H7 (cell line): ENCODE measurements at regions not wholly inside any gene's neighbourhood (a gene's known extent, or its start where the extent isn't known, plus 50 kb on each side); places are given as distances from the start of the nearest gene placed in this dataset.

Experiments
- DNase-seq: peaks from one replicate; pipeline ENCODE4 v3.0.0; 2012
- H3K27me3 ChIP-seq: 2 replicates; pipeline ENCODE4 v1.6.0; 2011; ENCODE audit warnings: mild to moderate bottlenecking, low read length; ENCODE audit not compliant: control insufficient read depth, insufficient read depth
- H3K36me3 ChIP-seq: replicated peaks from 2 replicates; pipeline ENCODE4 v1.5.1; 2011; ENCODE audit warnings: low read length; ENCODE audit not compliant: control insufficient read depth, insufficient read depth
- H3K4me3 ChIP-seq: 2 replicates; pipeline ENCODE4 v1.5.1; 2011; ENCODE audit warnings: low read depth, mild to moderate bottlenecking, control low read depth, low read length, moderate library complexity; ENCODE audit not compliant: insufficient read depth

GRCh38 chr3:104461431-104461830, 905.3 kb upstream of the ALCAM start:
- Histone ChIP-seq H3K36me3 (no peaks in the 10 kb centered on the region), H3K4me3 (no peak overlapping the region), H3K27me3 (no peaks in the 10 kb centered on the region)
- no peak for DNase-seq

GRCh38 chr3:104472221-104472620, 894.5 kb upstream of the ALCAM start:
- DNase-seq, result no peak
- Histone ChIP-seq H3K4me3 (no peak overlapping the region), H3K36me3 (no peaks in the 10 kb centered on the region), H3K27me3 (no peaks in the 10 kb centered on the region)

DNA sequence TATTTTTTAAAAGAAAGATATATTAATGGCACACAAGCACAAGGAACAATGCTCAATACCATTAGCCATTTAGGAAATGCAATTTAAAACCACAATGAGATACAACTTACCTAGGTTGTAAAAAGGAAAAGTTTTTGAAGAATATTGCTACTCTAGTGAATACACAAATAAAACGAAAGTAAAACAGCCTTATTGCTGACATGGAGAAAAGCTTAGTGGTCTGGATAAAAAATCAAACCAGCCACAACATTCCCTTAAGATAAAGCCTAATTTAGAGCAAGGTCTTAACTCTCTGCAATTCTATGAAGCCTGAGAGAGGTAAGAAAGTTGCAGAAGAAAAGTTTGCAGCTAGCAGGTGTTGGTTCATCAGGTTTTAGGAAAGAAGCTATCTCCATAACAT, 892.7 kb upstream of the ALCAM start:
- Histone ChIP-seq H3K4me3 (no peak overlapping the region), H3K27me3 (no peaks in the 10 kb centered on the region), H3K36me3 (no peaks in the 10 kb centered on the region)
- no peak for DNase-seq

DNA sequence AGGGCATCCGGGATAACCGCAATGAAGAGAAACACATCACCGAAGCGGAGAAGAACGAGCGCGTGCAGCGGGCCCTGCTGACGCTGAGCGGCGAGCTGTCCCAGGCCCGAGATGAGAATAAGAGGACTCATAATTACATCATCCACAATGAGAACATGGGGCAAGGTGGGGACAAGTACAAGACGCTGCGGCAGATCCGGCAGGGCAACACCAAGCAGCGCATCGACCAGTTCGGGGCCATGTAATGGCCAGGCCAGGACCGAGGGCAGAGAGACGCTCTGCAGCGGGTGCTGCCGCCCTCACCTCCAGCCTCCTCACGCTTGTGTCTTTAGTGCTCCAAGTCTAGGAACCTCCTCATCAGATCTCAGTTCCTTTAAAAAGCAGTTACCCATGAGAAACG, 863.7 kb upstream of the ALCAM start:
- no peak for DNase-seq
- Histone ChIP-seq H3K4me3 (no peak overlapping the region), H3K27me3 (no peaks in the 10 kb centered on the region), H3K36me3 (no peaks in the 10 kb centered on the region)

DNA sequence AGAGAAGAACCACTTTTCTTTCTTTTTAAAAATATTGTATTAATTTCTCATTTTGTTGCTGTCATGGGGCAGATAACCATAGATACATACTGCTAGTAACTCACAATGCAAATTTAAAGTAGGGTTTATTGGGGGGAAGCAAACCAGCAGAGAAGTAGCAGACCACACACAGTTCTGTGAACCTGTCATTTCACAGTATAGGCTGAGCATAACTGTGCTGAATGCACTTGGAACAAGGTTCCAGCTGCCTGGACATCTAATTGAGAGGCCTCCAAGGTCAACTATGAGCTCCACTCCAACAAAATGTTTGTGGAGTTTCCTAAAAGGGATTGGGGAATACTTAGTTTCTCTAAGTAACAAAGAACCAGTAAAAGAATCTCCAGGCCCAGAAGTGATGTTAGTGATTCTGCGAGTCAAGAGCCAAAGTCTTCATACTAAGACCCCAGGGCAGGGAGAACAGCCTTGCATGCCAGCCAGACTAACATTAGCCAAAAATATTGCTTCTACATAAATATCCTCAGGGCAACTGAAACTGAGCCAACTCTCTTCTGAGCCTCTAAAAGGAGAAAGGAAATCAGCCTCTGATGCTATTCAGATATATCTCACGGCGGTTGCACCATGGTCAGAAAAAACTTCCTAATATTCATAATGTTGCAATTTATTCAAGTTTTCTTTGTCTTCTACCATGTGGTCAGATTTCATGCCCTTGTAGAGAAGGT, 856.4 kb upstream of the ALCAM start:
- Histone ChIP-seq H3K27me3 (no peaks in the 10 kb centered on the region), H3K4me3 (no peak overlapping the region), H3K36me3 (no peaks in the 10 kb centered on the region)
- no peak for DNase-seq

GRCh38 chr3:104514371-104514770, 852.3 kb upstream of the ALCAM start:
- Histone ChIP-seq H3K36me3 (no peaks in the 10 kb centered on the region), H3K27me3 (no peaks in the 10 kb centered on the region)

DNA sequence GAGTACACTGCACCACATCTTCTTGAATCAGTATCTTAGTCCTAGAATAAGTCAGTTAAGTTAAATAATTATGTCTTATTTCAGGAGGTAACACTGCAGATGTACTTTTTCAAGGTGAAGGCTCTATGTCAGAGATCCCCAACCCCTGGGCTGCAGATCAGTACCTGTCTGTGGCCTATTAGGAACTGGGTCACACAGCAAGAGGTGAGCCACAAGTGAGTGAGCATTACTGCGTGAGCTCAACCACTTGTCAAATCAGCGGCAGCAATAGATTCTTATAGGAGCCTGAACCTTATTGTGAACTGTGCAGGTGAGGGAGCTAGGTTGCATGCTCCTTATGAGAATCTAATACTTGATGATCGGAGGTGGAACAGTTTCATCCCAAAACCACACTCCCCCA, 851.9 kb upstream of the ALCAM start:
- Histone ChIP-seq H3K27me3 (no peaks in the 10 kb centered on the region), H3K4me3 (no peak overlapping the region), H3K36me3 (no peaks in the 10 kb centered on the region)
- no peak for DNase-seq

More at GRCh38 chr3:104514371-104514770, 852.3 kb upstream of the ALCAM start:
- H3K4me3 ChIP-seq, result no peak overlapping the region
- DNase-seq, result no peak

DNA sequence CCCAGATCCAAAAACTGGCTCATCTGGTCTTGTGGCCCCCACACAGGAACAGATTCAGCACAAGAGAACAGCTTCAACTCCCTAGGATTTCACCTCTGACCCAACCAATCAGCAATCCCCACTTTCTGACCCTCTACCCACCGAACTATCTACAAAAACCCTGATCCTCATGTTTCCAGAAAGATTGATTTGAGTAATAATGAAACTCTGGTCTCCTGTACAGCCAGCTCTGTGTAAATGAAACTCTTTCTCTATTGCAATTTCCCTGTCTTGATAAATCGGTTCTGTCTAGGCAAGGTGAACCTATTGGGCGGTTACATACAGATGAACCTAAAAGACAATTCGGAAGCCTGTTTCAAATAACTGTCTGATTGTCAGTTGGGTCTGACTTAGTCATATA, 847.6 kb upstream of the ALCAM start:
- no peak for DNase-seq
- Histone ChIP-seq H3K4me3 (no peak overlapping the region), H3K27me3 (no peaks in the 10 kb centered on the region)

GRCh38 chr3:104519468-104520227, 847.1 kb upstream of the ALCAM start:
- DNase-seq, result peak; percentile 16
- Histone ChIP-seq H3K36me3 (no peaks in the 10 kb centered on the region), H3K4me3 (no peak overlapping the region), H3K27me3 (no peaks in the 10 kb centered on the region)

More for the DNA sequence above, 847.6 kb upstream of the ALCAM start:
- no peaks in the 10 kb centered on the region for H3K36me3 ChIP-seq

DNA sequence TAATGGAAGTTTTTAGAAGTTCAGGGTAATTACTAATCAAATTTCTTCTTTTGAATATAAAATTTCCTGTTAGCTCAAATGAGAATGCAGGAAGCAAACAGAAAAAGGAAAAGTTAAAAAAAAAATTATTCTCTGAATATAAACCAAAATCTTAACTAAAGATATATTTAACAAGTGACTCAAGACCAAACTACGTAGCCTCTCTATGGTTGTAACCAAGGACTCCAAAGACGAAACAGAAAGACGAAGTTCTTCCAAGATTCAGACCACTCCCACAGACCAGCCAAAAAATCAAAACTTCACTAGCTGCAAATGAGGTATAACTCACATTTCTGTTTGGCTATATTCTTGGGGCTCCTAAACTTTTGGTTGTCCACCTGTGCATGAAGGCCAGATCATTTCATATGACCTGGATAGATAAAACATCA, 846.5 kb upstream of the ALCAM start:
- H3K4me3 ChIP-seq, result no peak overlapping the region

GRCh38 chr3:104521606-104522336, 844.9 kb upstream of the ALCAM start:
- no peaks in the 10 kb centered on the region for H3K36me3 ChIP-seq
- no peaks in the 10 kb centered on the region for H3K27me3 ChIP-seq
- no peak for DNase-seq
- no peak overlapping the region for H3K4me3 ChIP-seq

More for the DNA sequence above, 846.5 kb upstream of the ALCAM start:
- DNase-seq, result no peak
- Histone ChIP-seq H3K27me3 (no peaks in the 10 kb centered on the region), H3K36me3 (no peaks in the 10 kb centered on the region)

DNA sequence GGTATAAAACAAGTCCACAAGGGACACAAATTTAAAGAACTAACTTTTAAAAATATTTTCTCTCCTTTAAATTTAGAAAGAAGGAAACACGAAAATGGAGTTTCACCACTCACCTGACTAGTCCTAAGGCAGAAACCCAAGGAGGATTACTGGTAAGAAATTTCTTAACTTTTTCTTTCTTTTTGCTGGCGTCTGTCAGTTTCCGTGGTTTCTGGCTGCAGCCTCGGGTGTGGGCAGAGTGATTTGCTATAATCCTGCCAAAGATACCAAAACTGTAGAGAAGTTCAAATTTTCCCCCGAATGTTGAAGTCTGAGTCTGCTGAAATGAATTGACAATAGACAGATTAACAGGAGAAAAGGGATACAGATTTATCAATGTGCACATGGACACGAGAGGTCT, 843.6 kb upstream of the ALCAM start:
- no peak overlapping the region for H3K4me3 ChIP-seq
- DNase-seq, result no peak
- H3K27me3 ChIP-seq, result no peaks in the 10 kb centered on the region
- no peaks in the 10 kb centered on the region for H3K36me3 ChIP-seq

- DNase-seq, result no peak
- Histone ChIP-seq H3K4me3 (no peak overlapping the region), H3K36me3 (no peaks in the 10 kb centered on the region), H3K27me3 (no peaks in the 10 kb centered on the region)
These were observed 839.8 kb upstream of the ALCAM start for GRCh38 chr3:104526901-104527401.

DNA sequence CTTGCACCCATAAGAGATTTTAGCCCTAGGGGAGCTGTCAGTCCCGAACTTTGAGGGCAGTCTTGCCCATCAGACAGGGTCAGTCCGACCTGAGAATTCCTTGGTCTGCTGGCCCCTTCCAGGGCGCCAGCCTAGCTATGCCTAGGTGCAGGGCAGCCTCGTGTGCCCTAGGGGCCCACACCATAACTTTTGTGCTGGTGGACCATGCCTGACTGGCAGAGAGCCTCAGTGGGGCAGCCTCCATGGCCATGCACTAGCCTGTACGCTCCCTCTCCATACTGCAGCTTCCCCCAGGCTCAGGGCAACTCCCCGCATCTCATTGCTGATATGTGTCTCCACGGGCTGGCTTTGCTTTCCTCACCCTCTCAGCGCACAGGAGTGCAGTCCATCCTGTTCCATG, 835.8 kb upstream of the ALCAM start:
- no peaks in the 10 kb centered on the region for H3K27me3 ChIP-seq
- no peak for DNase-seq
- no peak overlapping the region for H3K4me3 ChIP-seq
- H3K36me3 ChIP-seq, result no peaks in the 10 kb centered on the region

- DNase-seq, result no peak
- H3K36me3 ChIP-seq, result no peaks in the 10 kb centered on the region
- no peak overlapping the region for H3K4me3 ChIP-seq
- H3K27me3 ChIP-seq, result no peaks in the 10 kb centered on the region
These were observed 830.0 kb upstream of the ALCAM start for GRCh38 chr3:104536715-104537114.
